GM08714 (cell line): ENCODE measurements at regions not wholly inside any gene's neighbourhood (a gene's known extent, or its start where the extent isn't known, plus 50 kb on each side); places are given as distances from the start of the nearest gene placed in this dataset.

Experiments
- H3K4me3 ChIP-seq: fragments of 200-500 bp; sonication (Bioruptor generic); 2 replicates; pipeline ENCODE4 v1.5.1; 2014; ENCODE audit warnings: mild to moderate bottlenecking, low read length, inconsistent platforms
- ZNF274 ChIP-seq: IDR thresholded peaks from 2 replicates; pipeline ENCODE4 v1.6.1; 2012; ENCODE audit warnings: mild to moderate bottlenecking, low read depth, low read length

DNA sequence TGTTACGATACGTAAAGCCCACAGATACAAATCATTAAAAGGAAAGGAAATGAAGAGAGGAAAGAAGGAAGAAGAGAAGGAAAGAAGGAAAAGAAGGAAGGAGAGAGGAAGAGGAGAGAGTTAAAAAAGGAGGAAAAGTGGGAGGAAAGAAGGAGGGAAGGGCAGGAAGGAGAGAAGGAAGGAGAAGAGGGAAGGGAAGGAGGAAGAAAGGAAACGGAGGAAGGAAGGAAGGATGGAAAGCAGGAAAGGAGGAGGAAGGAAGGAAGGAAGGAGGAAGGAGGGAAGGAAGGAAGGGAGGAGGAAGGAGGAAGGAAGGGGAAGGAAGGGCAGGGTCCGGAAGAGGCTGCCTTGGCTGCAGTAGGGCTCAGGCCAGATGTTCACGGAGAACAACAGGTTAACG, 95.2 kb downstream of the ENGASE start:
- TF ChIP-seq ZNF274: no peak

DNA sequence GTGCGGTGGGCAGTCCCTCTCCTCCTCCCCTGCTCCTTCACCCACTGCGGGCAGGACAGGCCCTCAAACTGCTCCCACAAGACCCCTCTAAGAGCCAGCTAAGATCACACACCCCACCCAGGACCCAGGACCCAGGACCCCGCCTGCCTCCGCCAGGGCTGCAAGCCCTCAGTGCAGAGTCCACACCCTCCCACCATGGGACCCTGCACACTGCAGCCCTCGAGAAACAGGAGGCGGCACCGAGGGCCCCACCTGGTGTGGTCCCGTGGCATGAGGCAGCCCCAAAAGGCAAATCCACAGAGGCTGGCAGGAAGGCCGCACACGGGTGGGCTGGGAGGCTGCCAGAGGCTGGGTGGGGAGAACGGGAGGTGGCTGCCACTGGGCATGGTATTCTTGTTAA, 94.7 kb downstream of the ENGASE start:
- no peak overlapping the region for H3K4me3 ChIP-seq
- TF ChIP-seq ZNF274: no peak

More for the DNA sequence above, 95.2 kb downstream of the ENGASE start:
- H3K4me3 ChIP-seq: no peak overlapping the region

DNA sequence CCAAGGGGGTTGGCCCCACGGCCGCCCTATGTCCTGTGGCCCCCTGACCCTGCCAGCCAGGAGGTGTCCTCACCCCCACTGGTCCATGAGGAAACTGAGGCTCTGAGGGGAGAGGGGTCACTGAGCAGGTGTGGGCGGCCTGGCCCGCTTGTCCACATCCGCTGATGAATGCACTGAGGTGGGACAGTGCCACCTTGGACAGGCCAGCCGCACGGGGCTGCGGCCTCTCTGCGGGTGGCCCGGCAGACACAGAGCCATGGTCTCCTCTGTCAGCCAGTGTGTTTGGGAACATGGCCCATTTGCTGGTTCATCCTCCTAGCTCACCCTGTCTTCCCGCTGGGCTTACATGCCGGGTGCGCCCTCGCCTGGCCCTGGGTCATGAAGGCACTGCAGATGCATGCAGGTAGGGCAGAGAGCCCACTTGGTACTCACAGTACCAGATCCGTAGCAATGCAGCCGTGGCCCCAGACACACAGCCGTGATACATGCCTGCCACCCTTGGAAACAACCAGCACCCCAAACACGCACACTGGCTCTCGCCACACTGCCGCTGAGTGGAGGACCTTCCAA, 93.9 kb downstream of the ENGASE start:
- no peak overlapping the region for H3K4me3 ChIP-seq
- no peak for TF ChIP-seq ZNF274

DNA sequence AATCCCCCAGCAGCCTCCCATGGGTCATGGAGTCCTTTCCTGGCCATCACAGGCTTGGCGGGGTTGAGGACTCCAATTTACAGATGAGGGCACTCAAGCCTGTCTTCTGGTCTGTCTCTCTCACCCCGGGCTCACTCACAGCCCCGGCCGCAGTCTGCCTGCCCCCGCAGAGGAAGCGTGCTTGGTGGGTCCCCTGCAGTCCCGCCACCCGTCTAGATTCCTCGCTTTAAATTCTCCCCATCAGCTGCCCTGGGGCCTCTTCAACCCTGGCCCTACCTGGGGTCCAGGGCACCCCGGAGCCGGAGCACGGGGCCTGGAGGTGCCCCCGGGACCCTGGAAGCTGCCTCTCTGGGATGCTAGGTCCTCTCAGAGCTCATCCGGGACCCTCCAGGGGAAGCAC, 92.9 kb downstream of the ENGASE start:
- H3K4me3 ChIP-seq: no peak overlapping the region
- TF ChIP-seq ZNF274: no peak

DNA sequence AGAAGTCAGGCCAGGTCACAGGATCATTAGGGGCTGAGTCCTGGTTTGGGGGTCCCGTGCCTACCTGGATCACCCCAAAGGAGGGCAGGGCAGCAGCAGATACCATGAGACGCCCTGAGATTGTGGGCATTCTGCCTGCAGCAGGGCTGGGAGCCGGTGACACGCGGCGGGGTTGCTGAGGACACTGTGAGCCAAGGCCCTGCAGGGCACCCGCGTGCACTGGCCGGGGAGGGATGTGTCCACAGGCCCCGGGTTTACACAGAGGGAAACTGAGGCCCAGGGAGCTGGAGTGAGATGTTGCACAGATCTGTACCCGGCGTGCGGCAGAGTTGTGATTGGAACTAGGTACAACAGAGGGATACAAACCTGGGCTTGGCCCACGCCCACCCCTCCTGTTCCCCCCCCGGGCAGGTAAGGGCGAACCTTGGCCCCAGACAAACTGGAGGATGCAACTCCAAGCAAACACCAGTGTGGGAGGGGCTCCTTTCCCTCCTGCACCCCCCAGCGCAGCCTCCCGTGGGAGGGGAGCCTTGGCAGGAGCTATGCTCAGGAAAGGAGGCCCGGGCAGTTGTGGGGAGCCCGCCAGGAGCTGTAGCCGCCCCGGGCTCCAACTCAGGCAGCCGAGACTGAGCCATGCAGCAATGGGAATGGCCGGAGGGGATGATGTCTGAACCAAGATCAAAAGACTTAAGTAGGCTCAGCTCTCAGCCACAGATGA, 91.3 kb downstream of the ENGASE start:
- TF ChIP-seq ZNF274: no peak
- H3K4me3 ChIP-seq: no peak overlapping the region

DNA sequence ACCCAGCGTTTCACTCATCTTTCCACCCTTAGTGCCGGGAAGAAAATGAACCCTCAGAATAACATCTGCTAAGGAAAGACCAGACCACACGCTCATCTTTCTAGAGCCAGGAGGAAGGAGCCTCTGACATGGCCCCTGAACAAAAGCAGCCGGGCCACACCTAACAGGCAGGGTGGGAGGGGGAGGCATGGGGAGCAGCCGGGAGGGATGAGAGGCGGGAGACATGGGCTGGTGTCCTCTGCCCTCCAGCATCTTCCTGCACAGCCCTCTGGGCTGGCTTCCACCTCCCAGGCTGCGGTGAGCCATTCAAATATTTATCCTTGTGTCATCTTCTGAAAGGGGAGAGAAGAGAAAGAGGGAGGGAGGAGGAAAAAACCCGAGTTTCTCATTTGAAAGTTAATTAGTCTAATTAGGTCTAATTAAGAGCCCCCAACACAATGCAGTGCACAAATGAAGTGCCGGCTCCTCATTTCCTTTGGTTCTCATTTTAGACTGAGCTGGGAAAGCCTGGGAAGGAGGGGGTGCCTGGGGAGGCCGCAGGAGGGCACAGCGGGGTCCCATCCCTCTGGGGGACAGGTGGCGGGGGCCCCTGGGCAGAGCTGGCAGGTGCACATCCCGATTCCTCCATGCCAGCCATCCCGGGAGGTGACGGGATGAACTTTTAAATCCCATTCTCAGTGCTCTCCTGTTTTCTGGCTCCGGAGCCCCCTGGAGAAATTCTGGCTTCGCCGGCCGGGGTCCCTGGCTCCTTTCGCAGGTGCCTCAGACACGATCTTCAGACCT, 90.5 kb downstream of the ENGASE start:
- no peak overlapping the region for H3K4me3 ChIP-seq
- no peak for TF ChIP-seq ZNF274

DNA sequence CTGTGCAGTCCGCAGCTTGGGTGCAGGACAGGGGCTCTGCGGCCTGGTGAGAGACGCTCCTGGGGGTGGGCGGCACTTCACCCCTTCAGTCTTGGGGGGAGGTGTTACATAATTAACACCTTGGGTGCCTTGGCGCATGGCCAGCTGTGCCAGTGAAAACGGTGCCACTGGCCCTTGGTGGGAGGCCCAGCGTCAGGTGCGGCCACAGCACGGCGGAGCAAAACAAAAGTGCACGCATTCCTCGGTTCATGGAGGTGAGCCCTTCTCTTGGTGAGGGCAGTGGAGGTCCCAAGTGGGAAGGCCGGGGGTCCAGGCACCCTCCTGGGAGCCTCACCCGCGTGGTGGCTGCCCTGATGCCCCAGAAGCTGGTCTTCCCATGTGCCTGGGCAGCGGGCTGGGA, 89.8 kb downstream of the ENGASE start:
- TF ChIP-seq ZNF274: no peak
- no peak overlapping the region for H3K4me3 ChIP-seq

DNA sequence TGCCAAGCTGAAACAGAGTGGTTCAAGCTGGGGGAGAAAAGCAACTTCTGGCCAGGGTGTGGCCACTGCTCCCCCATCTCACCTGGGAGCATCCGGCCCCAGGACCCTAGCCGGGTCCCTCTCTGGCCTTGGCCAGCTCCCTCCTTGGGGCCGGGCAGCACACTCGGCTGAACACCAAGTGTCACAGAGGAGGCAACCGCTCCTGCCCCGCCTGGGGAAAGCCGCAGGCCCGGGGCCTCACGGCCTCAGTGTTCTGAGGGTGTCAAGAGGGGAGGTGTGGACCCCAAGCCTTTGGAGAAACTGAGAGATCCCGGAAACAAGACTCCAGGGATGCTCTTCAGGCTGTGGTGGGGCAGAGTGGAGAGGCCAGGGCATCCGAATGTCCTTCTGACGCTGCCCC, 88.4 kb downstream of the ENGASE start:
- TF ChIP-seq ZNF274: no peak

DNA sequence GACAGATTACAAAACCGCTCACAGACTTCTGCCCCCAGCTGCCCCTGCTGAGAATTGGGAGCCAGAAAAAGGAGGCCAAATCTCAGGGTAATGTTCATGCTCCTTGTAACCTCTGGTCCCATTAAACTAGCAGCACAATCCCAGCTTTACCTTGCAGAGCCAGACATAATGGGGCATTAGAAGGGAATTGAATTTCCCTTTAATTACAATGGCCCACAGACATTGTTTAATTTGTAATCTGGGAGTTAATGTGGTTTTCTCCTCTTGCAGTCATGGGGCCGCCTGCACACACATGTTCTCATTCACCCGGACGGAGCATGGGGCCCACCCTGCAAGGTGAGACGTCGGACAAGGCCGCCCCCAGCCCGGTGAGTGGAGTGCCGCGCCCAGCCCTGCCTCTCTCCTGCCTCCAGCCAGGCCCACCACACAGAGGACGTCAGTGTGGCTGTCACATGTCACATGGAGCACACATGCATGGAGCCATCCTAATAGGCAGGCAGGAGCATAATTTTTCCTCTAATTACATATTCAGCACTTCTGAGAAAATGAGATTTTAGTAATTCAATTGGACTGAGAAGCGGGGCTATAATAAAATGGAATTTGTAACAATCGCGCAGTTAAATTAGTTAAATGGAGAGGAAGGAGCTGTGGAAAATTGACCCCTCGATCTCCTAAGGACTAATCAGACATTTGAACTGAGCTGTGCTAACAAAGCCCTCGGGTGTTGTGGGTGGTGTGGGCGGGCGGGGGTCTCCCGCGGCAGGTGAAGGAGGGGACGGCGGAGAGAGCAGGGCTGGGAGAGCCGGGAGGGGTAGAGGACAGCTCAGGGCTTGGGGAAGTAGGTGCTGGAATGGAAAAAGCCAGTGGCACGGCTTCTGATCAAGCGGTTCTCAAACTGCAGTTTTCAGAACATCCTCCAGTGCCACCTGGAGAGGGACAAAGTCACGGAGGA, 87.7 kb downstream of the ENGASE start:
- H3K4me3 ChIP-seq: no peak overlapping the region
- no peak for TF ChIP-seq ZNF274

More for the DNA sequence above, 88.4 kb downstream of the ENGASE start:
- no peak overlapping the region for H3K4me3 ChIP-seq

DNA sequence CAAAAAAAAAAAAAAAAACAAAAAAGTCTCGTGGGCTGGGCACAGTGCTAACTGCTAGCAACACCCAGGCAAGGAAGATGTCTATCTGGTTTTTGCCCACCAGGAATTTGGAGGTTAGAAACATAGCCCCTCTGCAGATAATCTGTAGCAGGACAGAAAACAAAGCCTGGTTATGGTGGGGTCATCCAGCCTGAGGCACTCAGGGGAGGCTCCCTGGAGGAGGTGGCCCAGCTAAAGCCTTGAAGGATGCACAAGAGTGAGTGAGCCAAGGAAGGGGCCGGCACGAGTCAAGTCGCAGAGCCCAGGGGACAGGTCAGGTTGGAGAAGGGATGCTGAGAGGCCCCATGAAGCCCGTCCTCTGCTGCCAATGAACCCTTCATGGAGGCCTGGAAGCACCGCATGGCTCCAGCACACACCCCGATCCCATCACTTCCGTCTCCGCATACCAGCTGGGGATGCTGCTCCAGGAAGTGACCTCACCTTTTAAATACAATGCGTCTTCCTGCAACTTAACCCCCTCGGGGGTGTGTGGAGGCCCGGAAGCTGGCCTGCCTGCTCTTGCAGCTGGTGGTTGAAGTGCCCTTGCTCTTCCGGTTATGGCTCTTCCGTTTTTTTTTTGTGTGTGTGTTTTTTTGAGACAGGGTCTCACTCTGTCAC, 86.5 kb downstream of the ENGASE start:
- no peak overlapping the region for H3K4me3 ChIP-seq
- no peak for TF ChIP-seq ZNF274

DNA sequence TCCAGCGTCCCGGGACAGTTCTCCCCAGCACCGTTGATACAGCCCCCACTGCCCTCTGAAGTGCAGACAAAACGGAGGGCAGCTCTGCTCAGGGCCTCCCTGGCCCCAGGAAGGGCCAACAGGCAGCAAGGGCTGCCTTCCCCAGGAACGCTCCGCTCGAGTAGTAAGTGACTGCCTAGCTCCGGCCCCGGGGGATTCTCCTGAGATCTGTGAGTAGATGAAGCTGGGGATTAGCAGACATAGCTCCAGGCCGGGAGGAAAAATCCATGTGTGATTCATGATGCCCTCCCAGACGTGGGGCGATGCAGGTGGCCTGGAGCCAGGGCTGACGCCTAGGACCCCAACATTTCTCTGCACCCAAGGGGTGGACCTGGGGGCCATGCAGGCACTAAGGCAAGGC, 85.3 kb downstream of the ENGASE start:
- no peak overlapping the region for H3K4me3 ChIP-seq
- TF ChIP-seq ZNF274: no peak

DNA sequence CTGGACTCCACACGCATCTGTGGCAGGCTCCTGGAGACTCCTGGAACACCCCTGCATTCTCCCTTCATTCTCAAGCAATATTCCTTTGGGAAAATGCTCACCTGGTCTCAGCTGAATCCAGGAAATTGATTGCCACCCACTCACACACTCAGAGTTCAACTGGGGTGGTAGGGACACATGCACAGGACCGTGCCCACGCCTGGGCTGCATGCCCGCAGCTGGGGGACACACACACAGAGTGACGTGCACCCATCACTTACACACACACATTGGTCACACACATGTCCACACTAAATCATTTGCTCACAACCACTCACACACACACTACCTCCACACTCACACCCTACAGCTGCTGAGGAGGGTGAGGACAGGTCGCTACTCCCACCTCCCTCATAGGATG, 84.8 kb downstream of the ENGASE start:
- H3K4me3 ChIP-seq: no peak overlapping the region
- TF ChIP-seq ZNF274: no peak

DNA sequence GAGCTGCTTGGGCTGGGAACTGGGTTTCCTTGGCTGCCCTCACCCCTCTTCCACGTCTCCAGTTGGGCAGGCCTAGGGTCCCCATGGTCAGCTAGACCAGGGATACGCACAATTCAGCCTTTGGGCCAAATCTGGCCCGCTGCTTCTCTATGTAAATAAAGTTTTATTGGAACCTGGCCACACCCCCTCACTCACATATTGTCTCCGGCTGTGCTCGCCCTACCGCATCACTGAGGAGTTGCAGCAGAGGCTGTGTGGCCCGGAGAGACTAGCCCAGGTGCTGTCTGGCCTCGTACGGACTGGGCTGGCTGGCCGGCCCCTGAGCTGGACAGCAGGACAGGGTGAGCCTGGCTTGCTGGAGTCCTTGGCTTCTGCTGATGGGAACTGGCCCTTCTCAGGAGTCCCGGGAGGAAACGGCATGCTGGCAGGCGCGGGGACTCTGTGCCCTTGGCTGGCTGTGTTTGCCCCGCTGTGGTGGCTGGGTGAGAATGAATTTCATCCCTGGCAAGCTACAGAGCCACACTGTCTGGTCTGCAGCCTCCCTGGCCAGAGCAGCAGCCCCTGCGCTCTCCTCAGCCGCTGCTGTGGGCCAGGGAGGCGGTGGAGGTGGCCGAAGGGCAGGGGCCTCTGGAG, 82.0 kb downstream of the ENGASE start:
- no peak overlapping the region for H3K4me3 ChIP-seq
- no peak for TF ChIP-seq ZNF274
